ENCODE measurements at regions not wholly inside any gene's neighbourhood (a gene's known extent, or its start where the extent isn't known, plus 50 kb on each side); places are given as distances from the start of the nearest gene placed in this dataset.

GRCh38 chr10:29921071-29921446 lies 138.3 kb downstream of the JCAD start:
- ATAC-seq = no peak
- no TSS peak for BruUV-seq (replicated peaks)
- POLR2A ChIA-PET = no interaction called here
- in situ Hi-C loops (cut with MboI) (no loop called here), intact Hi-C loops (cut with micrococcal nuclease; ENCODE audit: unreplicated experiment) (no loop called here)
- Histone ChIP-seq H3K79me2 (ENCODE audit: control insufficient read depth, insufficient read depth, low read length) (no peaks in the 10 kb centered on the region), H3K27ac (ENCODE audit: control insufficient read depth, insufficient read depth) (no peak overlapping the region), H3K9me3 (replicated peaks; ENCODE audit: control insufficient read depth, insufficient read depth, low read length) (no peaks in the 10 kb centered on the region), H3K36me3 (ENCODE audit: control insufficient read depth in 2 of 2, insufficient read depth in 2 of 2, low read length in 1 of 2) (no peaks in the 10 kb centered on the region), H3K4me1 (ENCODE audit: control insufficient read depth, insufficient read depth, low read length) (no peaks in the 10 kb centered on the region), H3K9ac (ENCODE audit: control insufficient read depth, insufficient read depth, low read length) (no peak overlapping the region), H2AFZ (ENCODE audit: control insufficient read depth, low read depth, low read length) (no peak overlapping the region), H3K4me2 (ENCODE audit: control insufficient read depth, insufficient read depth) (peak overlapping the region; percentile 9; the same call in 1 of the 2 replicates), H3K4me3 (no peak overlapping the region), H3K27me3 (replicated peaks in 1 of 2; ENCODE audit: control insufficient read depth in 2 of 2, insufficient read depth in 2 of 2, low read length in 1 of 2) (no peaks in the 10 kb centered on the region; a peak in 2 of 4 replicates), H4K20me1 (ENCODE audit: control insufficient read depth, insufficient read depth) (no peaks in the 10 kb centered on the region)
- CTCF ChIA-PET = no interaction called here
- SMC1A ChIA-PET (ENCODE audit: uncharacterized antibody, unreplicated experiment) = no interaction called here
- RAD21 ChIA-PET (ENCODE audit: unreplicated experiment) = no interaction called here
- WGBS (ENCODE audit: insufficient coverage, insufficient replicate concordance, low lambda C conversion rate, missing lambda C conversion rate) = 21% methylated on average over 7 of the region's 7 CpGs
- no peak for FAIRE-seq
- TF ChIP-seq CTCF (IDR thresholded peaks at IDR 0.05 in 2 of 3, conservative IDR thresholded peaks at IDR 0.05 in 1 of 3; ENCODE audit: control insufficient read depth in 2 of 3, extremely low read depth in 1 of 3, insufficient read depth in 1 of 3, low read depth in 3 of 3, low read length in 3 of 3) (no peak), CHD2 (IDR thresholded peaks at IDR 0.05; ENCODE audit: borderline replicate concordance, low read depth, low read length) (no peak), KDM1A (IDR thresholded peaks at IDR 0.05; ENCODE audit: borderline replicate concordance) (no peak), SPI1 (IDR thresholded peaks at IDR 0.05; ENCODE audit: borderline replicate concordance, insufficient read depth, low read depth, low read length) (no peak), EED (IDR thresholded peaks at IDR 0.05; ENCODE audit: low read depth) (no peak), SP1 (IDR thresholded peaks at IDR 0.05; ENCODE audit: low read depth, low read length) (no peak), YY1 (IDR thresholded peaks at IDR 0.05; ENCODE audit: low read depth, low read length) (no peak), FOXM1 (IDR thresholded peaks at IDR 0.05; ENCODE audit: low read depth, low read length) (no peak), TCF3 (IDR thresholded peaks at IDR 0.05; ENCODE audit: borderline replicate concordance, insufficient read depth, low read depth, low read length) (no peak), BCL3 (IDR thresholded peaks at IDR 0.05; ENCODE audit: borderline replicate concordance, insufficient read depth, low read depth, low read length, poor library complexity, severe bottlenecking) (no peak), SMAD1 (IDR thresholded peaks at IDR 0.05; ENCODE audit: low read depth, partially characterized antibody) (no peak), ATF2 (IDR thresholded peaks at IDR 0.05; ENCODE audit: low read length) (no peak), HDAC2 (IDR thresholded peaks at IDR 0.05) (no peak), ELK1 (IDR thresholded peaks at IDR 0.05; ENCODE audit: low read depth, low read length) (no peak), SMAD5 (IDR thresholded peaks at IDR 0.05; ENCODE audit: low read depth) (no peak), CREB1 (IDR thresholded peaks at IDR 0.05; ENCODE audit: low read depth) (no peak), ZNF622 (IDR thresholded peaks at IDR 0.05) (no peak)
- no peak for DNase-seq (ENCODE audit: low read depth, low spot score)
